KBM-7 (cell line): ENCODE measurements at regions not wholly inside any gene's neighbourhood (a gene's known extent, or its start where the extent isn't known, plus 50 kb on each side); places are given as distances from the start of the nearest gene placed in this dataset.
"Not testable (repeated sequence)": the region's sequence is repeated elsewhere in the genome, so short reads cannot be mapped to it uniquely, and the experiment has no call there.

ENCODE experiments used
- DNase-seq: peaks from one replicate; pipeline ENCODE4 v3.0.0-alpha.2; 2015
- in situ Hi-C: fragments of 300-500 bp; cut with MboI; formaldehyde crosslinking; loops from 2 replicates; pipeline ENCODE4 v1.14.3; 2020; ENCODE audit warnings: low sequenced_read_pairs, low pct_unique_long_range_greater_than_20kb, mixed read lengths

DNA sequence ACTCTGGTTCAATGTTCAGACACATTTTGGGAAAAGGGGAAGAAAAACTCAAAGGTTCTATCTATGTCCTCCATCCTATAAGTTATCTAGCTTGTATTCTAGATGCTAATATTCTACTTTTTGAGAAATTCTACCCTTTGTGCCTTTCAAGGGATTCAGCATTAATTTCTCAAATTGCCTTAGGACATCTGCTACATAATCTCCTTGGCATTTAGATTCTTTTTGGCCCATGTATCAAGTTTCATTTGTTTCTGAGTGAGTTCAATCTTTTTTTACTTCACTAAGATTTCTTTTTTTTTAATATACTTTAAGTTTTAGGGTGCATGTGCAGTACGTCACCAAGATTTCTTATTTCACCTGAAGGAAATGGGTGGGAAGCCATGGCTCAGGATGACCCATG lies 232.7 kb upstream of the TENT5A start:
- DNase-seq, result no peak
- in situ Hi-C loops, result loop anchor here (25.0 kb wide), 1 partner anchor 223 kb away; the partner anchor contains the start of gene TENT5A

DNA sequence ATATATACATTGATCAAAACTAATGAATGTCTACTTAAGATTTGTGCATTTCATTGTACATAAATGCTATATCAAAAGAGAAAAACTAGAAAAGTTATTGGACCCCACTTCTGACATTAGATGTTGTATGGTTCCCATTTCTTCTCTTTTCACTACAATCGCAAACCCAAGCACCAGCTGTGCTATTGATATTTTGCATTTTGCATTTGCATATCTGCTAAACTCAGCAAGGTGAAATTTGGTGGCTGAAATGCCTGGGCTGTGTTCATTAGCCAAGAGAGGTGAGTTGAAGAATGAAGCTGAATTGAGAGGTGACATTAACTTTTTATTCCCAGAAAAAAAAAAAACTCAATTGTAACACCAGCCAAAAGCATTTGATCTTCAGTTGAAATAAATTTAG lies 232.1 kb upstream of the TENT5A start:
- in situ Hi-C loops, result loop anchor here (25.0 kb wide), 1 partner anchor 222 kb away; the partner anchor contains the start of gene TENT5A
- DNase-seq, result no peak

DNA sequence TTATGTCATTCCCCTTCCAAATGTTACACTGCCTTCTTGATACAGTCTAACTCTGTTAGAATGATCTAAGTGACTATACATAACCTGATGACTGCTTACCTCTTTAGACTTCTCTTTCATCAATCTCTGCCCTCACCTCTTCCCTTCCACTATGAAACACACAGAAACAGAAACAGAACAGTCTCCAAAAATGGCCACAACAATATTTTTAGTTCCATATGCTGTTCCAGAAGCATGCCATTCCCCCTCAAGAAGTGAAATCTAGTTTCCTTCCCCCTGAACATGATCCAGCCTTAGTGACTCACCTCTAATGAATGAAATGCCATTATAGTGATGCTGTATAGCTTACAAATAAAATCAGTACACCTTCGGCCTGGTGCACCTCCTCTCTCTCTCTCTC lies 229.3 kb upstream of the TENT5A start:
- in situ Hi-C loops, result loop anchor here (25.0 kb wide), 1 partner anchor 220 kb away; the partner anchor contains the start of gene TENT5A
- DNase-seq, result no peak

GRCh38 chr6:81979767-81980166 lies 227.3 kb upstream of the TENT5A start:
- in situ Hi-C loops, result loop anchor here (25.0 kb wide), 1 partner anchor 217 kb away; the partner anchor contains the start of gene TENT5A
- no peak for DNase-seq

DNA sequence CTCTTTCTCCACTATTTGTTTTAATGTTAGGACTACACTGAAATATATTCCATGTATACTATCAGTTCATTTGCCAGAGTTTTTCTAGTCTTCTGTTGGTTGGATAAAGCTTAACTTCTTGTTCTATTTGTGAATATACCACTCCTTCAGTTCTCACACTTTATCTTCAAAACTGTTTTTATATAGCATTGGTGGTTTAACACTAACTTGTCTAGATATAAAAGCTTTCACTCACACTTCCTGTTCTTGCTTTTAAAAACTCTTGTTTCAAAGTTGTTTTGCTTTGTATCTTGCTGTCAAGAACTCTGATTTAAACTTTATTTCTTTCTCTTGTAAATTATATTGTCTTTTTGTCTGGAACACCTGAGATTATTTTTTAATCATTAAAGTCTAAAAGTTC lies 226.8 kb upstream of the TENT5A start:
- in situ Hi-C loops, result loop anchor here (25.0 kb wide), 1 partner anchor 217 kb away; the partner anchor contains the start of gene TENT5A
- DNase-seq, result no peak

DNA sequence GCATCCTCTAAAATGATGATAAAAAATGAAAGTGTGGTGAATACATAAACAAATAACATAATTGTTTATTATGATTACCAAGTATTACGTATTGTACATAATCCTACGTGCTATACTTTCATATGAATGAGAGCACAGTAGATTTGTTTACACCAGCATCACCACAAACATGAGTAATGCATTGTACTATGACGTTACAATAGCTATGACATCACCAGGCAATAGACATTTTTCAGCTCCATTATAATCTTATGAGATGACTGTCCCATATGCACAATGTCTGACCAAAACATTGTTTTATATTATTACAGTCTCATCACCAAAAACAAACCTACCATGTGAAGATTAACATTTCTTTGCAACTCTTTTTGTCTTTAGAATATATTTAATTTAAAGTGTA lies 225.7 kb upstream of the TENT5A start:
- DNase-seq, result no peak
- in situ Hi-C loops, result loop anchor here (25.0 kb wide), 1 partner anchor 216 kb away; the partner anchor contains the start of gene TENT5A

GRCh38 chr6:81977486-81977885 lies 225.0 kb upstream of the TENT5A start:
- in situ Hi-C loops, result loop anchor here (25.0 kb wide), 1 partner anchor 215 kb away; the partner anchor contains the start of gene TENT5A
- no peak for DNase-seq

- no peak for DNase-seq
- in situ Hi-C loops, result no loop called here
Measured at GRCh38 chr6:81969814-81970213, 217.3 kb upstream of the TENT5A start.

DNA sequence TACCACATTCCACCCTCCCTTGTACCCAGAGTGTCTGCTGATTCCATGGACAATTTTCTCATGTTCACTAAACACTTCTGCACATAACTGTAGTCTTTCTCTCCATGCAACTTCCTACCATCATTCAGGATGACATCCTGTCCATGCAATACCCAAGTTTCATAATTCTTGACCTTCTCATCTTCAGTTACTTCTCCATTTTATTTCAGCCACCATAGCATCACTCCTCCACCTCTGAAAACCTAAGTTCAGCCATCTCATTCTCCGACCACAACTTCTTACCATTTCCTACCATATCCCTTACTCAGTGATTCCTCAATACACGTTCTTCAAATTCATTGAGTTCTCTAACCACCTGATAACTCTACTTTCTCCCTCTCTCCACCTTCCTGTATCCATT lies 216.5 kb upstream of the TENT5A start:
- no peak for DNase-seq
- in situ Hi-C loops, result no loop called here

DNA sequence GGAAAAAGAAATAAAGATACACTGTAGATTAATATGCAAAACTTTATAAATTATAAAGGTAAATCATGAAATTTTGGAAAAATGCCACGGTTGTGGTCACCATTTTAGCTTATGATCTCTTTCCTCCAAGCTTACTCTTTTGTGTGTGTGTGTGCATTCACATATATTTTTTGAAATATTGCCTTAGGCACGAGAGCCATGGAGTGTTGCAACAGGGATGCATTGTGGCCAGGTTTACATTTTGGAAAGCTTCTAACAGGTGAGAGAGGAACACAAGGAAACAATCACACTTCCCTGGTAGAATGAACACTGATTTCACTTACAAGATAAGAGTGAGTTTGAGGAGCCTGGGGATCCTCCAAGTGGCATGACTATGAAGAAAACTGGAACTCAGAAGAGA lies 214.5 kb upstream of the TENT5A start:
- DNase-seq, result no peak
- in situ Hi-C loops, result no loop called here

DNA sequence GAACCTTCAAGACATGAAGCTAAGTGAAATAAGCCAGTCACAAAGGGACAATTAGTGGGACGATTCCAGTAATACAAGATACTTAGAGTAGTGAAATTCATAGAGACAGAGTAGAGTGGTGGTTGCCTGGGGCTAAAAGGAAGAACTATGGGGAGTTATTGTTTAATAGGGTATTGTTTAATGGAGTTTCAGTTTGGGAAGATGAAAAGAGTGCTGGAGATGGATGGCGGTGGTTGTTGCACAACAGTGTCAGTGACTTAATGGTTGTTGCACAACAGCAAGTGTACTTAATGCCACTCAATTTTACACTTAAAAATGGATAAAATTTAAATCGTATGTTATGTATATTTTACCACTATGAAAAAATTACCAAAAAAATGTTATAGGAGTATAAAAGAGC lies 209.7 kb upstream of the TENT5A start:
- no peak for DNase-seq

GRCh38 chr6:81950877-81951276 lies 198.4 kb upstream of the TENT5A start:
- in situ Hi-C loops, result no loop called here

More for the DNA sequence above, 209.7 kb upstream of the TENT5A start:
- in situ Hi-C loops, result no loop called here

GRCh38 chr6:81948861-81949260 lies 196.4 kb upstream of the TENT5A start:
- in situ Hi-C loops, result no loop called here
- DNase-seq, result no peak

More at GRCh38 chr6:81950877-81951276, 198.4 kb upstream of the TENT5A start:
- peak; percentile 34 for DNase-seq

DNA sequence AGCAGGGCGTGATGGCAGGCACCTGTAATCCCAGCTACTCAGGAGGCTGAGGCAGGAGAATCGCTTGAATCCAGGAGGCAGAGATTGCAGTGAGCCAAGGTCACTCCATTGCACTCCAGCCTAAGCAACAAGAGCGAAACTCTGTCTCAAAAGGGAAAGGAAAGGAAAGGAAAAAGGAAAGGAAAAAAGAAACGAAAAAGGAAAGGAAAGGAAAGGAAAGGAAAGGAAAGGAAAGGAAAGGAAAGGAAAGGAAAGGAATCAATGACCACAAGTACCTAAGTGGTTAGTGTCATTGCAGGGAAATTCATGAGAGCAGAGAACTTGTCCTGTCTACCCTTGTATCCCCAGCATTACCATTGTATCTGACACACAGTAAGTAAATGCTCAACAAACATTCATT lies 195.7 kb upstream of the TENT5A start:
- DNase-seq, in situ Hi-C loops: not testable (repeated sequence)

DNA sequence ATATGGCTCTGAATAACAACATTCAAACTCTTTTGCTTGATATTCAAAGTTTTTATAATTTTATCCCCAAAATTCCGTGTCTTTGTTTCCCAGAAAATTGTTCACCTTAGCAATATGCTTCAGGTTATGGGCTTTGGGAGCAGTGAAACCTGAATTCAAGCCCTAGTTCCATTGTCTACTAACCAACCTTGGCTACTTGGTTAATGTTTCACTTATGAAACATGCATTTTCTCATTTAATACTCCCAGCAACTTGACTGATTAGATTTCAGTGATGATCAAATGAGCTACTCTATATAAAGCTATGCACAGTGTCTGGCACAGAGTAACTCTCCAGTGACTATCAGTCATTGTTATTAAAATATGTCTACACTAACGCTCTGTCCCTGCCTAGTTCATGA lies 192.2 kb upstream of the TENT5A start:
- in situ Hi-C loops, result no loop called here
- DNase-seq, result no peak

GRCh38 chr6:81942842-81943241 lies 190.4 kb upstream of the TENT5A start:
- in situ Hi-C loops, DNase-seq: not testable (repeated sequence)

DNA sequence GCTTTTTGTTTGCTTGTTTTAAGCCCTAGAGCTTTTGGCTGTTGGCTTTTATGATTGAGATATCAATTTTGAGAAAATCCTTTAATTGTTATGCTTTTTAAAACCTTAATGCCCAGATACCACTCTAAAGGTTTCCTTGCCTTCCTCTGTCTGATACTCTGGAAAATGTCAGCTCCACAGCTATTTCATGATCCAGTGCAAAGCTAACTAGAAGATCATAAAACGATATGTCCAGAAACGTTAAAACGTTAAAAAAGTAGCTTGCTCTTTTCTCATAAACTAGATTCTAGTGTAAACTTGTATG lies 189.5 kb upstream of the TENT5A start:
- DNase-seq, result no peak
- in situ Hi-C loops, result no loop called here

DNA sequence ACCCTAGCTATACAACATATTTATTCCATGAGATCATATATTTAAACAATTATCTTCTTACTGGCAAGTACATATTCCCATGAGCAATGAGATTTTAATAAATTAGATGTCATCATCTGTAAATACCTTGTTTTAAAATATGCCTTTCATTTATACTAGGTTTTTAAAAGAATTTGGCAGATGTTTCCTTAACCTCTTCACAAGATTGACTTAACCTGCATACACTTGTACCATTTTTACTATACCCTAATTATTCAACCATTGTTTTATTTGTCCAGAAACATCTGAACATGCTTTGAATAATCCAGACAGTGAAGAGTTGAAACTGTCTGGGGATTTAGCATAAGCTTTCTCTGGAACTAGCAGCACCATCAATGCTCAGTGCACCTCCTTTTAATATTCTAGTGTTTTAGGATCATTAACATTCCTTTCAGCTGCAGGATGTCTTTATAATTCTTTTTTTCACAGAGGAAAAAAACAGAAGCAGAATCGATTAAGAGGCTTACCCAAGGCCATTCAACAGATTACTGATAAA lies 188.0 kb upstream of the TENT5A start:
- in situ Hi-C loops, result no loop called here
- no peak for DNase-seq

GRCh38 chr6:81939766-81940165 lies 187.3 kb upstream of the TENT5A start:
- in situ Hi-C loops, result no loop called here
- DNase-seq, result no peak

- in situ Hi-C loops, result no loop called here
- DNase-seq, result no peak
Measured at GRCh38 chr6:81938991-81939732, 186.7 kb upstream of the TENT5A start.
